OCI-LY1 (cell line): ENCODE measurements at regions not wholly inside any gene's neighbourhood (a gene's known extent, or its start where the extent isn't known, plus 50 kb on each side); places are given as distances from the start of the nearest gene placed in this dataset.

Experiments
- CTCF ChIP-seq: fragments of 200-600 bp; sonication (generic), shearing (Covaris generic); IDR thresholded peaks from 2 replicates; pipeline ENCODE4 v1.5.1; 2017; ENCODE audit warnings: mild to moderate bottlenecking, antibody characterized with exemption, low read length, moderate library complexity, mixed read lengths
- EZH2 ChIP-seq: fragments of 200-600 bp; sonication (generic), shearing (Covaris generic); IDR thresholded peaks from 2 replicates; pipeline ENCODE4 v1.8.0; 2017; ENCODE audit warnings: borderline replicate concordance, mixed run types, mild to moderate bottlenecking, antibody characterized with exemption, low read length, moderate library complexity, mixed read lengths

GRCh38 chr2:217418090-217418489 is 558.2 kb upstream of the TNP1 start:
- no peak for TF ChIP-seq CTCF
- no peak for TF ChIP-seq EZH2
